AG04449 (cell line): ENCODE measurements at regions not wholly inside any gene's neighbourhood (a gene's known extent, or its start where the extent isn't known, plus 50 kb on each side); places are given as distances from the start of the nearest gene placed in this dataset.

ENCODE experiments used
- CTCF ChIA-PET: fragments of 350-600 bp; formaldehyde crosslinking; extraction: SDS; loops from one replicate; lab custom pipeline; 2021; ENCODE audit warnings: antibody characterized with exemption; lab: Yijun Ruan, JAX
- POLR2A ChIA-PET: fragments of 400-600, 350-600 bp; formaldehyde crosslinking; extraction: SDS; loops from one replicate; lab custom pipeline; 2020; ENCODE audit warnings: antibody characterized with exemption, inconsistent platforms; lab: Yijun Ruan, JAX
- DNase-seq: peaks from one replicate; pipeline ENCODE4 v3.0.0-alpha.2; 2010; ENCODE audit warnings: low read depth, low spot score
- H3K4me3 ChIP-seq: 2 replicates; pipeline ENCODE4 v1.5.1; 2011; ENCODE audit warnings: low read depth, mild to moderate bottlenecking, control low read depth, low read length
- CTCF ChIP-seq: IDR thresholded peaks from one replicate; pipeline ENCODE4 v1.5.1; 2011; ENCODE audit warnings: mild to moderate bottlenecking, moderate library complexity, low read length, control low read depth, inconsistent platforms; ENCODE audit not compliant: insufficient read depth; ENCODE audit errors: missing control alignments

DNA sequence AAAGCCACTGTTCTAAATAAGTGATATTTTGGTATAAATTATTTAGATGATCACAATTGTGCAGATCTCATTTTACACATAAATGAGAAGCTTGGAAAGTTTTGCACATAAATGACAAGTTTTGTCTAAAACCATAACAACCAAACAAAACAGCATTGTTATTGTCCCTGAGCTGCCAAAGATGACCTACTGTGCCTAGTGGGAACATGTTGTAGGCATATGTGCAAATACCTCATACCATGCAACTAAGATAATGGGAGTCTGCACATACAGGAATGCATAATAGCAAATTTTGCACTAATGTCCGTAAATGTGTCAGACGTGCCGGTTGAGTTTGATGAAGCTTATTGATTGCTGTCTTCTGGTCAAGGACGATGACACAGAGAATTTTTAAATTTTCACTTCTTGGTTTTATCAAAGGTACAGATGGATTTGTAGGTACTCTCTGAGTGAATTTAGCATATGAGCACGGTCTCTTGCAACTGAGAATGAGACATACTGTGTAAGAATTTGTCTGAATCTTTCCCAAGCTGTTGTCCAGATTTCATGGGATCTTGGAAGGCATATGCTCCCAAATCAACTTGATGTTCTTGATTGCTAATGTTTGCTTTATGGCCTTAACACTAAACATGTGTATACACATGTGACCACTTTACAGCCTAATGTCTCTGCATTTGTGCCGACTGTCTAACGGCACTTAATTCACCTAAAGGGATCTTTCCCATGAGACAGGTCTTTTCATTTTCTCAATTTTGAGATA lies 1133.5 kb downstream of the FAT4 start:
- CTCF ChIA-PET, result no interaction called here
- H3K4me3 ChIP-seq, result no peak overlapping the region

GRCh38 chr4:126451237-126451873 lies 1136.6 kb downstream of the FAT4 start:
- DNase-seq, result no peak
- ChIA-PET POLR2A (no interaction called here), CTCF (no interaction called here)
- TF ChIP-seq CTCF, result no peak
- no peak overlapping the region for H3K4me3 ChIP-seq

More for the DNA sequence above, 1133.5 kb downstream of the FAT4 start:
- no peak for TF ChIP-seq CTCF
- DNase-seq, result no peak
- POLR2A ChIA-PET, result no interaction called here

- CTCF ChIA-PET, result no interaction called here
- no peak overlapping the region for H3K4me3 ChIP-seq
- DNase-seq, result no peak
- TF ChIP-seq CTCF, result no peak
- POLR2A ChIA-PET, result no interaction called here
These were observed 1141.1 kb downstream of the FAT4 start for GRCh38 chr4:126455865-126456264.

DNA sequence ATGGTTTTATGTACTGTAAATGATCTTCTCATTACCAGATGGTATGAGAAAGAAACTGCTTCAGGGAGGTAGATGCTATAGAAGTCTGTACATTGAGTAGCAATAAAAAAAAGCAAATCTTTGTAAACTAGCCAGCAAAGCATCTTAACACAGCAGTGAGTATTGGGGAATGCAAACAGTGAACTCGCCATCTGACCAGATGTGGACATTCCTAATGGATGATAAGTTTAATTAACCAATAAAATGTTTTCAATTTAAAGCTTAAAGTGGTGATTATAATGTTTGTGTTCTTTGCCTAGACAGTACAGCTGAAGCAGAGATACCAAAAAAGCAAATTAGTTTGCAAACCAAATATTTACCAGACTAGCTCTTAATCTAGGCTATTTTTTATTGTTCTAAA lies 1144.2 kb downstream of the FAT4 start:
- CTCF ChIA-PET, result no interaction called here

DNA sequence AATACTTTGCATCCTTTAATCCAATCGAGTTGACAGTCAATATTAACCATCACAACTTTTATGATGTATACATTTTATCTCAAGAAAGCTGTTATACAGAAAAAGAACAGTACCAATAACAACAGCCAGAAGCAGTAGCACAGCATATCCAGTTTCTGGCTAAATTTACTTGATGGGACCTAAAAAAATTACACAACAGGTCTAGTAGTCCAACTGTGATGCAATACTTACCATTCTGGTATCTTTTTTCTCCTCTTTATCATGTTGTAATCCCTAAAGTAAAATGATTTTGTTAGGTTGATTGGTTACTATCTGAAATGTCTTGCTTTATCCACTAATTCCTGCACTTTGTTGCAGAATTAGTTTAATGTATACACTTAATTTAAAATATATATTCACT lies 1150.6 kb downstream of the FAT4 start:
- ChIA-PET CTCF (no interaction called here), POLR2A (no interaction called here)
- no peak for TF ChIP-seq CTCF
- H3K4me3 ChIP-seq, result no peak overlapping the region
- no peak for DNase-seq

More for the DNA sequence above, 1144.2 kb downstream of the FAT4 start:
- no peak for TF ChIP-seq CTCF
- no peak overlapping the region for H3K4me3 ChIP-seq
- DNase-seq, result peak; percentile 33
- POLR2A ChIA-PET, result no interaction called here

DNA sequence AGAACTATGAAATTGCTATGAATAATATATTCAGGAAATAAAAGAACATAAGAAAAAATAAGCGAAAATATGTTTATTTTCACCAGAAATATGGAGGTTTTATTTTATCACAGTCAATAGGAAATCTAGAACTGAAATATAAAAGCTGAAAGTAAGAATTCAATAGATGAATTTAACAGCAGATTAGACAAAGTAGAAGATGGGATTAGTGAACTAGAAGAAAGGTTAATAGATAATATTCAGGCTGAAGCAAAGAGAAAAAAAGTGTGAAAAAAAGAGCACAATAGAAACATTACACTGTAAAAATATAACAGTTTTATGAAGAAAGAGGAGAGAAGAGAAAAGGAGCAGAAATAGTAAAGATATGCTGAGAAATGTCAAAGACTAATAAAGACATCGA lies 1152.1 kb downstream of the FAT4 start:
- H3K4me3 ChIP-seq, result no peak overlapping the region
- ChIA-PET POLR2A (no interaction called here), CTCF (no interaction called here)
- no peak for TF ChIP-seq CTCF
- DNase-seq, result no peak
